ENCODE measurements at regions not wholly inside any gene's neighbourhood (a gene's known extent, or its start where the extent isn't known, plus 50 kb on each side); places are given as distances from the start of the nearest gene placed in this dataset.
"Not testable (repeated sequence)": the region's sequence is repeated elsewhere in the genome, so short reads cannot be mapped to it uniquely, and the experiment has no call there.

GRCh38 chr12:114829244-114829643 is 145.3 kb upstream of the TBX3 start:
- TF ChIP-seq POLR2A, CTCF (IDR thresholded peaks at IDR 0.05): not testable (repeated sequence)

Measured in thyroid gland (tissue), 4 donors.